ENCODE measurements at regions not wholly inside any gene's neighbourhood (a gene's known extent, or its start where the extent isn't known, plus 50 kb on each side); places are given as distances from the start of the nearest gene placed in this dataset.

- TF ChIP-seq CTCF (conservative IDR thresholded peaks at IDR 0.05; ENCODE audit: low read depth, low read length): no peak
- H3K4me3 ChIP-seq (ENCODE audit: low read depth, low read length): no peak overlapping the region
- DNase-seq (ENCODE audit: low read depth): no peak
Observed at GRCh38 chrX:6667048-6667768, 132.3 kb upstream of the VCX3A start.

- no peak for DNase-seq (ENCODE audit: low read depth)
- no peak for TF ChIP-seq CTCF (conservative IDR thresholded peaks at IDR 0.05; ENCODE audit: low read depth, low read length)
- no peak overlapping the region for H3K4me3 ChIP-seq (ENCODE audit: low read depth, low read length)
Observed at GRCh38 chrX:6666624-6667023, 131.7 kb upstream of the VCX3A start.

- DNase-seq (ENCODE audit: low read depth): no peak
- TF ChIP-seq CTCF (conservative IDR thresholded peaks at IDR 0.05; ENCODE audit: low read depth, low read length): no peak
- no peak overlapping the region for H3K4me3 ChIP-seq (ENCODE audit: low read depth, low read length)
Observed at GRCh38 chrX:6661736-6662135, 126.8 kb upstream of the VCX3A start.

GRCh38 chrX:6660567-6661264 lies 125.8 kb upstream of the VCX3A start:
- H3K4me3 ChIP-seq (ENCODE audit: low read depth, low read length): no peak overlapping the region
- no peak for DNase-seq (ENCODE audit: low read depth)
- no peak for TF ChIP-seq CTCF (conservative IDR thresholded peaks at IDR 0.05; ENCODE audit: low read depth, low read length)

GRCh38 chrX:6645216-6645615 lies 110.3 kb upstream of the VCX3A start:
- no peak overlapping the region for H3K4me3 ChIP-seq (ENCODE audit: low read depth, low read length)
- DNase-seq (ENCODE audit: low read depth): no peak
- TF ChIP-seq CTCF (conservative IDR thresholded peaks at IDR 0.05; ENCODE audit: low read depth, low read length): no peak

GRCh38 chrX:6644411-6644810 lies 109.5 kb upstream of the VCX3A start:
- no peak for DNase-seq (ENCODE audit: low read depth)
- H3K4me3 ChIP-seq (ENCODE audit: low read depth, low read length): no peak overlapping the region
- no peak for TF ChIP-seq CTCF (conservative IDR thresholded peaks at IDR 0.05; ENCODE audit: low read depth, low read length)

GRCh38 chrX:6640727-6641126 lies 105.8 kb upstream of the VCX3A start:
- no peak for TF ChIP-seq CTCF (conservative IDR thresholded peaks at IDR 0.05; ENCODE audit: low read depth, low read length)
- DNase-seq (ENCODE audit: low read depth): no peak

More at GRCh38 chrX:6640727-6641126, 105.8 kb upstream of the VCX3A start:
- H3K4me3 ChIP-seq (ENCODE audit: low read depth, low read length): no peak overlapping the region

Data from choroid plexus epithelial cell (primary cell).